Uterus (tissue), 3 donors: ENCODE measurements at regions not wholly inside any gene's neighbourhood (a gene's known extent, or its start where the extent isn't known, plus 50 kb on each side); places are given as distances from the start of the nearest gene placed in this dataset.

Experiments used
- DNase-seq, 2 donors: peaks; one replicate each; pipeline ENCODE4 v3.0.0-alpha.2; 2019 to 2020
- H3K27ac ChIP-seq, 2 donors: fragments of 200-600 bp; sonication (generic); 1 replicate in 1 of 2; 2 replicates in 1 of 2; pipeline ENCODE4 v1.5.1; 2016 to 2018
- H3K27me3 ChIP-seq, 2 donors: fragments of 200-600 bp; sonication (generic); one replicate each; pipeline ENCODE4 v1.5.1; 2018 to 2019; ENCODE audit warnings: control low read depth in 1 of 2
- H3K36me3 ChIP-seq, 2 donors: fragments of 200-600 bp; sonication (generic); one replicate each; pipeline ENCODE4 v1.5.1; 2019; ENCODE audit warnings: control low read depth in 1 of 2
- H3K4me1 ChIP-seq, 2 donors: fragments of 200-600 bp; sonication (generic); one replicate each; pipeline ENCODE4 v1.5.1; 2018 to 2019; ENCODE audit warnings: control low read depth in 1 of 2
- H3K4me3 ChIP-seq, 2 donors: fragments of 200-600 bp; sonication (generic); 1 replicate in 1 of 2; 2 replicates in 1 of 2; pipeline ENCODE4 v1.5.1; 2018 to 2019; ENCODE audit warnings: mild to moderate bottlenecking in 1 of 2
- H3K9me3 ChIP-seq, 2 donors: fragments of 200-600 bp; sonication (generic); one replicate each; pipeline ENCODE4 v1.5.1; 2019; ENCODE audit warnings: control low read depth in 1 of 2
- POLR2A ChIP-seq, 2 donors: fragments of 450-650 bp; IDR thresholded peaks; one replicate each; pipeline ENCODE4 v1.6.1; 2016; ENCODE audit warnings: antibody characterized with exemption in 2 of 2, mild to moderate bottlenecking in 1 of 2, moderate library complexity in 1 of 2
- intact Hi-C: fragments of 100-400 bp; cut with DNase I; formaldehyde crosslinking; loops from one replicate; pipeline ENCODE4 v1.15.1; 2023; ENCODE audit warnings: low total_unique reads
- TF ChIP-seq, protein P1 (sequence below), 4 experiments: fragments of 200-600 bp in 2 of 4; fragments of 450-650 bp in 2 of 4; sonication (generic) in 2 of 4; IDR thresholded peaks; one replicate each; pipeline ENCODE4 v1.5.1; 2016 to 2019; ENCODE audit warnings: antibody characterized with exemption in 4 of 4, mild to moderate bottlenecking in 2 of 4, moderate library complexity in 1 of 4
- donor health status: DM: yes; HTN: yes; CAD: no.

DNA sequence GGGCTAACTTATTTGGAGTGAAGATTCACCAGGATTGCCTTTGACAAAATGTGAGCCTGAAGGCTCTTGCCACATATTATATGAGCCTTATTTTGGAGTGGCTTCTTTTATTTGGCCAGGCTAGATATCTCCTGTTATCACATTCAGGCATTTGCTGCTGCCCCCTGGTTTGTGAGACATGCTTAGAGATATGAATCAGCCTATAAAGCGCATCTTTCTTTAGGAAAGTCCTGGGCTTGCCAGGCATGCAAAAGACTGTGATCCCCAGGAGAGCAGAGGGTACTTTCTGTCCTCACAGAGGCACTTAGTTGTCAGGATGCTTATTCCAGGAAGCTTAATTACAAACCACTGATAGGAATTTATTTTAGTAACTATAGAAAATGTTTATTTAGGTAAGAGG lies 333.3 kb downstream of the FAT3 start:
- Histone ChIP-seq H3K36me3 (no peaks in the 10 kb centered on the region), H3K27ac (no peak overlapping the region), H3K9me3 (no peaks in the 10 kb centered on the region), H3K4me3 (no peak overlapping the region), H3K27me3 (no peaks in the 10 kb centered on the region), H3K4me1 (no peaks in the 10 kb centered on the region)
- TF ChIP-seq, protein P1, sequence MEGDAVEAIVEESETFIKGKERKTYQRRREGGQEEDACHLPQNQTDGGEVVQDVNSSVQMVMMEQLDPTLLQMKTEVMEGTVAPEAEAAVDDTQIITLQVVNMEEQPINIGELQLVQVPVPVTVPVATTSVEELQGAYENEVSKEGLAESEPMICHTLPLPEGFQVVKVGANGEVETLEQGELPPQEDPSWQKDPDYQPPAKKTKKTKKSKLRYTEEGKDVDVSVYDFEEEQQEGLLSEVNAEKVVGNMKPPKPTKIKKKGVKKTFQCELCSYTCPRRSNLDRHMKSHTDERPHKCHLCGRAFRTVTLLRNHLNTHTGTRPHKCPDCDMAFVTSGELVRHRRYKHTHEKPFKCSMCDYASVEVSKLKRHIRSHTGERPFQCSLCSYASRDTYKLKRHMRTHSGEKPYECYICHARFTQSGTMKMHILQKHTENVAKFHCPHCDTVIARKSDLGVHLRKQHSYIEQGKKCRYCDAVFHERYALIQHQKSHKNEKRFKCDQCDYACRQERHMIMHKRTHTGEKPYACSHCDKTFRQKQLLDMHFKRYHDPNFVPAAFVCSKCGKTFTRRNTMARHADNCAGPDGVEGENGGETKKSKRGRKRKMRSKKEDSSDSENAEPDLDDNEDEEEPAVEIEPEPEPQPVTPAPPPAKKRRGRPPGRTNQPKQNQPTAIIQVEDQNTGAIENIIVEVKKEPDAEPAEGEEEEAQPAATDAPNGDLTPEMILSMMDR (IDR thresholded peaks at IDR 0.05) = no peak
- no peak for TF ChIP-seq POLR2A (IDR thresholded peaks at IDR 0.05)
- no peak for DNase-seq
- intact Hi-C loops = no loop called here

DNA sequence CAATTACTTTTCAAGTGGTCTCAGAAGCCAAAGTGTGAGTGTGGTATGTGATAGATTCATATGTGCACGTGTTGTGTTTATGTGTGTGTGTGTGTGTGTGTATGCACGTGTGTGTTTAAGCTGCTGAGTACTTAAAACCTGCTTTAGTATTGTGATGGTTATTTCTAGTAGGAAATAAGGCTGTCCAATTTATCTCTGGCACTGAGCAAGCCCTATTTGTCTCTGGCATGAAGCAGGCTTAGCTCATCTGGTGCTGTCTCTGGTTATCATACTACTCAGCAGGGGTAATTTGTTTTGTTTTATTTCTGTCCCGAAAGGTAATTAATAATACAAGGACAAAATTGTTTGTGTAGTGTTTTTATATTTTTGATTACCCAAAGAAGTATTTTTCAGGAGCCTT lies 333.7 kb downstream of the FAT3 start:
- intact Hi-C loops = no loop called here
- no peaks in the 10 kb centered on the region for H3K4me1 ChIP-seq
- TF ChIP-seq POLR2A (IDR thresholded peaks at IDR 0.05) = no peak
- no peak overlapping the region for H3K27ac ChIP-seq
- no peaks in the 10 kb centered on the region for H3K27me3 ChIP-seq
- no peaks in the 10 kb centered on the region for H3K9me3 ChIP-seq
- H3K4me3 ChIP-seq = no peak overlapping the region
- no peak for DNase-seq
- no peaks in the 10 kb centered on the region for H3K36me3 ChIP-seq

DNA sequence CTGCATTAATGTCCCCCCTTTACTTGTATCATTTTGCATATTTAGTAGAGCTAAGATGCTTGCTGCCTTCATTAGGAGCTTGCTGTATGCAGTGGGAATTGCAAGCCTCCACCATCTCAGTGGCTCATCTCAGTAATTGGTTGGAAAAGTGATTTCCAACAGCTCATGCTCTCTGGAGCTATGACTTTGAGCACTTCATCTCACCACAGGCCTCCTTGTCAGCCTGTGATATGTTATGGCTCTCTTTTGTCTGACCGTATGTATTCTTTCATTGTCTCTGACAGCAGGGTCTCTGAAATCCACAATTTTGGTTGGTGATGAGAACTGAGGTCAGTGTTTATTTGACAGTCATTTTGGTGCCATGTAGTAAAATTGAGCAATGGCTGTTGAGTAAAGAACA lies 345.1 kb downstream of the FAT3 start:
- Histone ChIP-seq H3K9me3 (no peaks in the 10 kb centered on the region), H3K27me3 (no peaks in the 10 kb centered on the region), H3K36me3 (no peaks in the 10 kb centered on the region), H3K4me3 (no peak overlapping the region), H3K27ac (no peak overlapping the region), H3K4me1 (no peaks in the 10 kb centered on the region)
- intact Hi-C loops = no loop called here
- DNase-seq = no peak
- TF ChIP-seq, protein P1 (IDR thresholded peaks at IDR 0.05) = no peak
- no peak for TF ChIP-seq POLR2A (IDR thresholded peaks at IDR 0.05)

DNA sequence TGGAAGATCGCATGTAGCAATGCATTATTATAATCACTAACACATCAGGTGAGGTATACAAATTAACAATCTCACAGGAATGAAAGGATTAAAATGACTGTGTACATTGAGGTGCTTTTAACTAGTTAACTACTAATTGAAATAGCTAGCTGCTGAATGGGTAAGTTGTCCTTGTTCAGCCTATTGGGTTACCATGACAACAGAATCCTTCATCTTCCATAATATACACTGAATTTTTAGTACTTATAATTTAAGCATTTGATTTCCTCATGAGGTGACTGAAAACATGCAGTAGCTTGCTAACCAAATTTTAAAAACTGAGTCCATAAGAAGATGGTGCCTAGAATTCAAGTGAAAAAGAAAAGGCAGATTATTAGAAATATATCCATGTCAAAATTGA lies 347.9 kb downstream of the FAT3 start:
- Histone ChIP-seq H3K27me3 (no peaks in the 10 kb centered on the region), H3K4me3 (no peak overlapping the region), H3K36me3 (no peaks in the 10 kb centered on the region), H3K4me1 (no peaks in the 10 kb centered on the region), H3K9me3 (no peaks in the 10 kb centered on the region), H3K27ac (no peak overlapping the region)
- TF ChIP-seq, protein P1 (IDR thresholded peaks at IDR 0.05) = no peak
- TF ChIP-seq POLR2A (IDR thresholded peaks at IDR 0.05) = no peak
- intact Hi-C loops = no loop called here
- DNase-seq = no peak

DNA sequence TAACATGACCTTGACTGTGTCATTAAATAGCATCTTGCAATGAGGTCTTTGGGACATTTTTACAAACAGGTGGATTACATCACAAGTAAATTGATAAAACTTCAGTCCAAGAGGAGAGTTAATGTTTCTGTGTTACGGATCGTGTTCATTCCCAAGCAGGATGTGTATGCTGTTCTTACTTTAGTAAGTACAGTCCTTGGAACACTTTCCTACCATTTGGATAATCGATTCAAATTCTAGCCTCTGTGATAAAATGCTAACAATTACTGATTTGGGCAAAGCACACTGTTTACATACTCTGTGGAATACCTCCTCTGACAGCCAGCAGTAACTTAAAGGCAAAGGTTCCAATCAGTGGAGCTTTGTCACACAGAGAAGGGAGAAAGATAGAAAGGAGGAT lies 351.7 kb downstream of the FAT3 start:
- Histone ChIP-seq H3K27ac (no peak overlapping the region), H3K36me3 (no peaks in the 10 kb centered on the region), H3K27me3 (no peaks in the 10 kb centered on the region), H3K4me3 (no peak overlapping the region), H3K9me3 (no peaks in the 10 kb centered on the region), H3K4me1 (no peaks in the 10 kb centered on the region)
- no peak for DNase-seq
- intact Hi-C loops = no loop called here
- TF ChIP-seq, protein P1 (IDR thresholded peaks at IDR 0.05) = no peak
- no peak for TF ChIP-seq POLR2A (IDR thresholded peaks at IDR 0.05)

DNA sequence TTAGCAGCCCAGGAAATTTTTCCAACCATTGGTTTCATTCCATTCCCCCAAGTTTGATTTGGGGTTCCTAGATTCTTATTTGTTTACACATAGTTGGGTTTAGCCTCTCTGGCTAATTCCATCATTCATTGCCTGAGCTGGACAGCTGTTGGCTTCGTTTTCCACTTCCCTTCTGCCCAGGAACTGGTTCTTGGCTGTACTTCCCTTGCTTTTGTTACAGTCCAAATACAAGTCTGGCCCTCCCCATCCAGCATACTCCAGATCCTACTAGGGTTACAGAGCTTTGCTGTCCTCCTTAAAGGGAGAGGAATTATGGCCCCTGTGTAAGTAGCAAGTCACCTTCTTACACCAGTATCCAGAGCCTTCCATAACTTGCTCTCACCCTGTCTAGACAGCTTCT lies 356.3 kb downstream of the FAT3 start:
- Histone ChIP-seq H3K9me3 (no peaks in the 10 kb centered on the region), H3K36me3 (no peaks in the 10 kb centered on the region), H3K4me1 (no peaks in the 10 kb centered on the region), H3K27ac (no peak overlapping the region), H3K4me3 (no peak overlapping the region), H3K27me3 (no peaks in the 10 kb centered on the region)
- DNase-seq = no peak
- TF ChIP-seq, protein P1 (IDR thresholded peaks at IDR 0.05) = no peak
- no peak for TF ChIP-seq POLR2A (IDR thresholded peaks at IDR 0.05)
- intact Hi-C loops = no loop called here
